ENCODE measurements at regions not wholly inside any gene's neighbourhood (a gene's known extent, or its start where the extent isn't known, plus 50 kb on each side); places are given as distances from the start of the nearest gene placed in this dataset.

- no peaks in the 10 kb centered on the region for H4K20me1 ChIP-seq (ENCODE audit: control insufficient read depth, insufficient read depth)
- no peak overlapping the region for H3K9ac ChIP-seq (ENCODE audit: control insufficient read depth, insufficient read depth, low read length)
- intact Hi-C loops (cut with micrococcal nuclease; ENCODE audit: unreplicated experiment), result no loop called here
- H3K4me2 ChIP-seq (ENCODE audit: control insufficient read depth, insufficient read depth), result no peak overlapping the region
- ChIA-PET SMC1A (ENCODE audit: uncharacterized antibody, unreplicated experiment) (no interaction called here), POLR2A (no interaction called here), CTCF (no interaction called here), RAD21 (ENCODE audit: unreplicated experiment) (no interaction called here)
- H3K27ac ChIP-seq (ENCODE audit: control insufficient read depth, insufficient read depth), result no peak overlapping the region
- H3K27me3 ChIP-seq (replicated peaks in 1 of 2; ENCODE audit: control insufficient read depth in 2 of 2, insufficient read depth in 2 of 2, low read length in 1 of 2), result no peaks in the 10 kb centered on the region
- no TSS peak for BruUV-seq (replicated peaks)
- H3K9me3 ChIP-seq (replicated peaks; ENCODE audit: control insufficient read depth, insufficient read depth, low read length), result no peaks in the 10 kb centered on the region
- H3K4me1 ChIP-seq (ENCODE audit: control insufficient read depth, insufficient read depth, low read length), result no peaks in the 10 kb centered on the region
- WGBS (ENCODE audit: insufficient coverage, insufficient replicate concordance, low lambda C conversion rate, missing lambda C conversion rate), result 63% methylated on average over 1 of the region's 1 CpG
- TF ChIP-seq REST (IDR thresholded peaks at IDR 0.05; ENCODE audit: low read depth, low read length), result no peak
- no peak for TF ChIP-seq POLR2AphosphoS5 (IDR thresholded peaks at IDR 0.05; ENCODE audit: low read length)
- no peak for TF ChIP-seq ZNF217 (IDR thresholded peaks at IDR 0.05)
- no peak for TF ChIP-seq CTCF (IDR thresholded peaks at IDR 0.05 in 2 of 3, conservative IDR thresholded peaks at IDR 0.05 in 1 of 3; ENCODE audit: control insufficient read depth in 2 of 3, extremely low read depth in 1 of 3, insufficient read depth in 1 of 3, low read depth in 3 of 3, low read length in 3 of 3)
- no peak for TF ChIP-seq CREM (IDR thresholded peaks at IDR 0.05; ENCODE audit: low read depth)
- no peak for FAIRE-seq
- no peaks in the 10 kb centered on the region for H3K36me3 ChIP-seq (ENCODE audit: control insufficient read depth in 2 of 2, insufficient read depth in 2 of 2, low read length in 1 of 2)
- no peak for ATAC-seq
- H2AFZ ChIP-seq (ENCODE audit: control insufficient read depth, low read depth, low read length), result no peak overlapping the region
- in situ Hi-C loops (cut with MboI), result no loop called here
- no peak for DNase-seq (ENCODE audit: low read depth, low spot score)
- H3K79me2 ChIP-seq (ENCODE audit: control insufficient read depth, insufficient read depth, low read length), result no peaks in the 10 kb centered on the region
- H3K4me3 ChIP-seq, result no peak overlapping the region
Observed at GRCh38 chr2:83650898-83651297, 808.2 kb downstream of the SUCLG1 start.
